HG02571 (cell line): ENCODE measurements at regions not wholly inside any gene's neighbourhood (a gene's known extent, or its start where the extent isn't known, plus 50 kb on each side); places are given as distances from the start of the nearest gene placed in this dataset.

Experiments used
- ATAC-seq: cut with Tn5 transposase; IDR thresholded peaks from one replicate; pipeline ENCODE4 v1.9.1; 2021; ENCODE audit warnings: mild to moderate bottlenecking, moderate library complexity; ENCODE audit not compliant: unreplicated experiment

- no peak for ATAC-seq
Measured at GRCh38 chr6:166050559-166050958, 117.1 kb downstream of the TBXT start.

- no peak for ATAC-seq
Measured at GRCh38 chr6:166046982-166047381, 120.7 kb downstream of the TBXT start.

- ATAC-seq = no peak
Measured at GRCh38 chr6:166046226-166046625, 121.4 kb downstream of the TBXT start.

GRCh38 chr6:166045860-166046200 is 121.8 kb downstream of the TBXT start:
- ATAC-seq = no peak

- ATAC-seq = no peak
Measured at GRCh38 chr6:166045173-166045859, 122.3 kb downstream of the TBXT start.

GRCh38 chr6:166041277-166041676 is 126.4 kb downstream of the TBXT start:
- no peak for ATAC-seq

GRCh38 chr6:166040292-166040691 is 127.4 kb downstream of the TBXT start:
- ATAC-seq = no peak

- no peak for ATAC-seq
Measured at GRCh38 chr6:166036316-166037095, 131.1 kb downstream of the TBXT start.

GRCh38 chr6:166032366-166033200 is 135.1 kb downstream of the TBXT start:
- no peak for ATAC-seq

- ATAC-seq = no peak
Measured at GRCh38 chr6:166031275-166031674, 136.4 kb downstream of the TBXT start.

GRCh38 chr6:166029506-166029905 is 138.1 kb downstream of the TBXT start:
- ATAC-seq = no peak

GRCh38 chr6:166027761-166028160 is 139.9 kb downstream of the TBXT start:
- no peak for ATAC-seq

GRCh38 chr6:166026586-166027126 is 141.0 kb downstream of the TBXT start:
- no peak for ATAC-seq

- no peak for ATAC-seq
Measured at GRCh38 chr6:166025149-166025898, 142.3 kb downstream of the TBXT start.

- ATAC-seq = no peak
Measured at GRCh38 chr6:166024252-166024651, 143.4 kb downstream of the TBXT start.

- no peak for ATAC-seq
Measured at GRCh38 chr6:166023273-166023989, 144.2 kb downstream of the TBXT start.

- ATAC-seq = no peak
Measured at GRCh38 chr6:166021429-166021828, 146.2 kb downstream of the TBXT start.

GRCh38 chr6:166019214-166019613 is 148.4 kb downstream of the TBXT start:
- ATAC-seq = no peak

- no peak for ATAC-seq
Measured at GRCh38 chr6:166017032-166017635, 150.5 kb downstream of the TBXT start.

GRCh38 chr6:166014966-166015365 is 152.7 kb downstream of the TBXT start:
- ATAC-seq = no peak
